HG03521 (cell line): ENCODE measurements at regions not wholly inside any gene's neighbourhood (a gene's known extent, or its start where the extent isn't known, plus 50 kb on each side); places are given as distances from the start of the nearest gene placed in this dataset.
"Not testable (repeated sequence)": the region's sequence is repeated elsewhere in the genome, so short reads cannot be mapped to it uniquely, and the experiment has no call there.

Source experiments
- ATAC-seq: cut with Tn5 transposase; IDR thresholded peaks from one replicate; pipeline ENCODE4 v1.9.1; 2021; ENCODE audit warnings: mild to moderate bottlenecking, moderate library complexity; ENCODE audit not compliant: unreplicated experiment

DNA sequence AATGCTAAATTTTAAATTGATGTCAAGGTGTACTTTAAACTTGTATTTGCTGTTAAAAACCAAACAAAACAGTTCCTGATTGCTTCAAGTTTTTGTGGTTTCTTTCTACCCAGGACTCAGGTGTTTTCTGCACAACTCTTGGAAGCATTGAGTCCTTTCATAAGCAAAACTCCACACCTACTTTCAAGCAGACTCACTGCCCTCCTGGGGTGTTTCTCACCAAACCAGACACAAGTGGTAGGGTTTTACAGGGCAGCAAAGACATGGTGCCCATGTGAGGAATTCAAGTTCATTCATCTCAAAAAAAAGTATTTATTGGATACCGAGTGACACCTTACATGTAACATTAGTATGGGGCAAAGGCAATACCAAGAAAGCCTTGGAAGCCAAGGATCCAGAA, 146.7 kb upstream of the BNIP2 start:
- ATAC-seq: no peak

DNA sequence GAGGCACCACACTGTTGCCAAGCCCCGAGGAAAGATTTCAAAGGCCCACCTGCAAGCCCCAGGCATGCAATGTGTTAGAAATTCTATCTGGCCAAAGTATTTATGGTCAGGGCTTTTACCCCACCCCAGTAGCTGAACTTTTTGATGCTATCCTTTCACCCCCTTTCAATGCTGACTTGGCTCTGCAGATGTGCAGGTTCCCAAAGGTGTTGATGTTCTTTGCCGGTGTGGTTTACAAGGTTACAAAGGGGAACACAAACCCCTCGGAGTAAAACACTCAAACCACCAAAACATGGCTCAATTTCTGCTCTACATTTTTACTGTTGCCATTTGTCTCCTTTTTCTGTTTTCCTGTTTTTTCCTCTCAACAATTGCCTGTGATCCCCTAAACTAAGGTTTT, 145.4 kb upstream of the BNIP2 start:
- no peak for ATAC-seq

DNA sequence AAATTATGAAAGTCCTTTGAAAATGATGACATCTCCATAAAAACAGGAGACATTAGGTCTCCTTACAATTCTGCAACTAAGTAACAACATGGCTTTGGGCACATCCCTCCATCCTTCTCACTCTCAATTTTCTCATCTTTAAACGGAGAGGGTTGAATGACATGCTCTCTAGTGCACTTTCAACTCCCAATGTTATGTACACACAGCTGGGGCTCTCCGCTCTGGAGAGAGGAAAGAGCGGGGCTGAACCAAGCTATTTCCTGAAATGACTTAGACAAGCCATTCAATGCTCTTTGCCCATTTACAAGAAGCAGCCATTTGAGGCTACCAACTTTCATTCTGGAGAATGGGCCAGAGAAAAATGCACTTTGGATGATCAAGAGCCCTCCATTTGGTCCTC, 144.2 kb upstream of the BNIP2 start:
- ATAC-seq: no peak

DNA sequence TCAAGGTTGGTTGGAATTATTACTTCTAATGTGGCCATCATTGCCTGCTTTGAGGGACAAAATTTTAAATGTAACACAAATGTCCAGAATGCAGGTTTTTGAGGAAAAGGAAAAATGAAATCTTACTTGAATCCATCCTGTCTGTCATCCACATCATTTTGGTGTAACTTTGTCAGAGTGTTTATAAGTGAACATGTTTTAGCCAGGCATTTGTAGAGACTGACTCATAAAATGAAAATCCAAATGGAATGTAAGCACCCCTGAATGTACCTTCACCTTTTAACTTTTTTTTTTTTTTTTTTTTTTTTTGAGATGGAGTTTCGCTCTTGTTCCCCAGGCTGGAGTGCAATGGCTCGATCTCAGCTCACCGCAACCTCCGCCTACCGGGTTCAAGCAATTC, 141.8 kb upstream of the BNIP2 start:
- no peak for ATAC-seq

DNA sequence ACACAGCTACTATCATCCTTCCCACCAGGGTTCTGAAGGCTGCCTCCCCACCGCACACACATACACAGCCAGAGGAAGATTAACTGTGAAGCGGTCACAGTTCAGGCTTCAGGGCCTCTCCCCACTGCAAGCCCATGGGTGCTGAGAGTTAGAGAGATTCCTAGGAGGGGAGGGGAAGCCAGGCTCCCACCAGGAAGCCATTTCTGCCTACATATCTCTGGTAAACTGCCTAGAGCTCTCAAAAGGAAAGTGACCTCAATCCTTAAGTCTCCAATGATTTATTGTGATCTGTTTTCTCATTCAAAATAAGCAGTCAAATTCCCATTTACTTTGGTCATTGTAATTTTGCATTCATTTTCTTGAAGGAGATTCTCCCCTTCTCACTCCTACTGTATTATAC, 141.0 kb upstream of the BNIP2 start:
- no peak for ATAC-seq

DNA sequence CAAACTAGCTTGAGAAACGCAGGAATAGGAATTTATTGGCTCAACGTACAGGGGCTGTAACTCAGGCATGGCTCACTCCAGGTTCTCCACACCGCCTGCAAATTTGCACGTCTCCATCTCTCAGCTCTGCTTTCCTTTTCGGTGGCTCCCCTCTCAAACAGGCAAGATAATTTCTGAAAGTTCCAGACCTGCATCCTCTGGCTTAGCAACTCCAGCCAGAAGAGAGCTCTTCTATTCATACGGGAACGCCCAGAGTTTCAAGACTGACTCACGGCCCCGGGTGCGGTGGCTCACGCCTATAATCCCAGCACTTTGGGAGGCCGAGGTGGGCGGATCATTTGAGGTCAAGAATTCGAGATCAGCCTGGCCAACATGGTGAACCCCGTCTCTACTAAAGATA, 139.7 kb upstream of the BNIP2 start:
- ATAC-seq: no peak

DNA sequence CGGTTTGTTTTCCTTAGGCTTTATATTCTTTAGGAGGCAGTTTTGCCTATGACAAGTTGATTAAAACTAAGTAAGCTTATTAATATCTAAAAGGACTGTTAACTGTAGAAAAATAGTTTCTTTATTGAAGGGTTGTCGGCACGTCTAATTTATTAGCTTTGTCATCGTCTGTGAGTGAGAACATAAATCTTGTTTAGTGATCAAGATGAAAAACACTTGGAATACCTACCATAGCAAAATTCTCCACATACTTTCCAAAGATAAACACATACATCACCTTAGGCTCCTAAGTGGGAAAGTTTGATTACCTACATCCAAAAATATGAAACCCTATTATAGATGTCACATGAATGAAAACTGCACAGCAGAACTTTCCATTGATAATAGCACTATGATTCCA, 139.1 kb upstream of the BNIP2 start:
- ATAC-seq: no peak

DNA sequence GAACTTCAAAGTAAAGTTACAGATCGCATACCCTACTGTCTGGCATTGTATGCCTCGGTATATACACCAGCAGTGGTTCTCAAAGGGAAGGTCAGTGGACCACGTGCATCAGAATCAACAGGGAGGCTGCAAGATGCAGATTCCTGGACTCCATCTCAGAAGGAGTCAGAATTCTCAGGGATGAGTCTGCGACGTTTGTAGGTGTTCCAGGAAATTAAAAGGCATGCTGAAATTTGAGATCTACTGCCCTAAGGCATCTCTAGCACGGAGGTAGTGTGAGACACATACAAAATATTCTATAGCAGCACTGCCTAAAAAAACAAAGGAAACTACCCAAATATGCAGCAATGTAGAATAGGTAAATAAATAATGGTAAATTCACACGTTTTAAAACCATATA, 136.8 kb upstream of the BNIP2 start:
- no peak for ATAC-seq

DNA sequence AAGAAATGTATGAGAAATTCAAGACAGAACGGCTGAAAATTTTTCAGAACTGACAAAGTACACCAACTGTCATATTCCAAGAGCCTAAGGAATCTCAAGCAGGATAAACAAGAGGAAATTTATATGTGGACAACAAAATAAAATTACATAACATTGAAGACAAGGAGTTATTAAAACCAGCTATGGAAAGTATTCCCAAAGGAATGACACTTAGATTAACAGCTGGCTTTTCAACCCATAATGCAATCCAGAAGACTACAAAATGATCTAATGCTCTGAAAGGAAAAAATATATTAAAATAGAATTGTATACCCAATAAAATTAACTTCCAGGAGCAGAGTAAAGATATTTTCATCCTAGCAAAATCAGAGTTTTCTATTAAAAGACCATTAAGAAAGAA, 132.2 kb upstream of the BNIP2 start:
- no peak for ATAC-seq

DNA sequence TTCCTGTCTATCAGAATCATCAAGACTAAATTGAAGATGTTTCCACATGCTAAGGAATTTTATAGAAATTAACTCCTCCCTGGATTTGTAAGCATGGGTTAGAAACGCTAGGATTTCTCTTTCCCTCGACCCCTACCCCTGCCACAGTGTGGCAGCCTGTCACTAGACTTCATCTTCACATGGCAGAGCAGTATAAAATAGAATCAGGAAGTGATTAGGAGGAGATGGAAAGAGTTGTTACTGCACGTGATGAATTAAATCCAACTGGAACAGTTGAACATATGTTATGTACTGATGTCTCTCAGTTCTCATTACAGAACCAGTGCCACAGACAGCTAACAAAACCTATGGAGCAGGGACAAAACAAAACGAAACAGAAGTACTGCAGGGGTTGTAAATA, 130.0 kb upstream of the BNIP2 start:
- no peak for ATAC-seq

DNA sequence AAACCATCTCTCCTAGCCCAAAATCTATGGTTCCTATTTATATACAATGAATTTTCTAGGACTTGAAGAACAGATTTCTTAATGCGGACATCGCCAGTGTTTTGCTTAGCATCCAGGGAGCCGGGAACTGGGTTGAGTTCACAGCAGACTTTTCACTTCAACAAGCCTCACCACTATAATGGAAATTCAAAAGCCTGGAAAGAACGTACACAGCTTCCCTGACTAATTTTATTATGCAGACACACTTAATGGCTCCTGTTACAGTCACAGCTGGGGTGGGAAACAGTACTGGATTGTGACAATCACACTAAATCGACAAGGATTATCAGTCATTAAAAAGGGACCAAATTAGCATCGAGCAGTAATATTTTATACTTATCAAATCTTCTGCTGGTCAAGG, 129.2 kb upstream of the BNIP2 start:
- no peak for ATAC-seq

DNA sequence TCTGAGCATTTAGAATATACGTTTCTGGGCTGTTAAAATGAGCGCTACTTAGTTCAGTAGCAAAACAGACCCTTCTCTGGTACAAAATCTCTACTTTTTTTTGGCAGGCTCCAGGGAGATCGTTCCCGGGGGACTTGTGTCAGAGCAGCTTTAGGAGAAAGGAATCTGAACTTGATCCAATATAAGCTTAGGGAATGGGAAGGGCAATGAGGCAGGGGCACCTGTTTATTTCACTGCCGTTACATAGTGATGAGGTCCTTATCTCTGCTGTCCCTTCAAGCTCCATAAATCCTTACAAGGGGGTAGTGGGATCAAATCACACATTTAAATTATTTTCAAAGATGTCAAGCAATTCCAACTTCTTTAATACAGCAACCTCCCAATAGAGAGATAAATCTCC, 128.7 kb upstream of the BNIP2 start:
- ATAC-seq: no peak

DNA sequence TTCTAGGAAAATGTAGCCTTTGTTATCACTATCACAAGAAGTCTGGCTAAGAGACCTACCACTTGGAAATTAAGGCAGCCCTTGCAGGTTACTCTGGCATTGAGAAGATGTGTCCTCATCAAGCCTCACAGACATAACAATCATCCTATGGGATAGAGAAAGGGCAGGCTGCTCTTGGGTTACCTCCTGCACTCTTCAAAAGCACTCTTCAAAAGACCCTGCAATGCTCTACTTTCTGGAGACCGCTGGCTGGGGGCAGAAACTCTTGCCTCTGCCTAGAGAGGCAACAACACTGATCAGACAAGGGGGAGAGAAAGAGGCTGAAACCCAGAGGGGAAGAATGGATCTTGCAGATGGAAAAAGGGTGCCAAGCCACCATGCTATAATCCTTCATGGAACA, 127.9 kb upstream of the BNIP2 start:
- ATAC-seq: no peak

DNA sequence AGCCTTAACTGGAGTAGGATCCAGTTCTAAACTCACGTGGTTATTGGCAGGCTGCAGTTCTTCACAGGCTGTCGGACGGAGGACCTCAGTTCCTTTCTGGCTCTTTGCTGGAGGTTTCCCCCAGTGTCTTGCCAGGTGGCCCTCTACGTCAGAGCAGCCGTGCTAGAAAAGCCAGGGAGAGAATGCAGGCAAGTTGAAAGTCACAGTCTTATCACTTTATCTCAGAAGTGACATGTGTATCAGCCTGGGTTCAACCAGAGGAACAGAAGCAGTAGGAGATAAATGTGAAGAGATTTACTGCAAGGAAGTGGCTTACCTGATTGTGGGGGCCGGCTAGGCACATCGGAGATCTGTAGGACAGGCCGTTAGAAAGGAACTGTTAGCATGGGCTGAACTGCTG, 125.3 kb upstream of the BNIP2 start:
- no peak for ATAC-seq

DNA sequence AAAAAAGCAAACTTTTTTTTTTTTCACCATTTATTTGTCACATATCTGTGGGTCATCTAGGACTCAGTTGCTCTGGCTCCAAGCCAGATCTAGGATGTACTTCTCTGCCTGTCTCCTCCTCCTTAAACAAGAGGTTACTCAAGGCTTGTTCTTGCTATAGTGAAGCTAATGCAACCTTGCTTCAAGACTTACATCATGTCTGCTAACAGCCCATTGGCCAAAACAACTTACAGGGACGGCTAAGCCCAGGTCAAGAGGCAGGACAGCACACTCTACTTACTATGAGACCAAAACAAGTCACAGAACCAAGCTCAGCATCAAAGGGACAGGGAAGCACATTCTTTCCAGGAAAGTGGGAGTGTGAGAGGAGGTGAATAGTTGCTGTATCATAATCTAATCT, 123.8 kb upstream of the BNIP2 start:
- no peak for ATAC-seq

DNA sequence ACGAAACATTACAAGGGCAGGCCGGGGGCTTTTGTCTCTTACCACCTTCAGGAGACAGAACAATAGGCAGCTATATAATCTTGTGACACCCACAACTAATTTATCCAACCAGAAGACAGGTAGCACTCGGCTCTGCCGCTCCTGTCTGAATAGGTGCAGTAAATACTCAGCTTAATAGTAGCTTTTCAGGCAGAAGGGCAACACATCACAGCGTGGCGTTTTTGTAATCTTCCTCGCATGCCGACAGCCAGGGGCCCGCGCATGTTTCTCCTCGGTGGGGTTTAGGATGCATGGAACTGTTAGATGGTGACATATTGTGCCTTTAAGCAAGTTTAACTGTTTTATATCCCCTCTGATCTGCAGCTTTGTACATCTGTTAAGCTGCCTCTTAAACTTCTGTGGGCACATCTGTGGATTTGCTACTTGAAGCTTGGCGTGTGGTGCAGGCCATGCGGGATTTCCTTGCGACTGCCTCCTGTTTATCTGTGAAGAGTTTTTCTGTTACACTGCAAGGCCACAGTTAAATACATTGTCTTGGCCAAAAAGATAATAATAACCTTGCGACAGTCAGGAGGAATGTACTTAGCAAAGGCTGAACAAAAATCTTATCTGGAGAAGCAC, 123.2 kb upstream of the BNIP2 start:
- no peak for ATAC-seq

DNA sequence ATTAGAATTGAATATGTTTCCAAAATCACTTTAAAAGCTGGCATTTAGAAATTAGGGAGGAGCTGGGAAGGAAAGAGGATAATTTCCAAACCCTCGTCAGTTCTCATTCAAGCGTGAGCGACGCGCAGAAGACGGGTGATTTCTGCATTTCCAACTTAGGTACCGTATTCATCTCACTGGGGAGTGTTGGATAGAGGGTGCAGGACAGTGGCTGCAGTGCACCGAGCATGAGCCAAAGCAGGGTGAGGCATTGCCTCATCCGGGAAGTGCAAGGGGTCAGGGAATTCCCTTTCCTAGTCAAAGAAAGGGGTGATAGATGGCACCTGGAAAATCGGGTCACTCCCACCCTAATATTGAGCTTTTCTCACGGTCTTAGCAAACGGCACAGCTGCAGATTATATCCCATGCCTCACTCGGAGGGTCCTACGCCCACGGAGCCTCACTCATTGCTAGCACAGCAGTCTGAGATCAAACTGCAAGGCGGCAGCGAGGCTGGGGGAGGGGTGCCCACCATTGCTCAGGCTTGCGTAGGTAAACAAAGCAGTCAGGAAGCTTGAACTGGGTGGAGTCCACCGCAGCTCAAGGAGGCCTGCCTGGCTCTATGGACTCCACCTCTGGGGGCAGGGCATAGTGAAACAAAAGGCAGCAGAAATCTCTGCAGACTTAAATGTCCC, 114.3 kb upstream of the BNIP2 start:
- not testable (repeated sequence) for ATAC-seq

DNA sequence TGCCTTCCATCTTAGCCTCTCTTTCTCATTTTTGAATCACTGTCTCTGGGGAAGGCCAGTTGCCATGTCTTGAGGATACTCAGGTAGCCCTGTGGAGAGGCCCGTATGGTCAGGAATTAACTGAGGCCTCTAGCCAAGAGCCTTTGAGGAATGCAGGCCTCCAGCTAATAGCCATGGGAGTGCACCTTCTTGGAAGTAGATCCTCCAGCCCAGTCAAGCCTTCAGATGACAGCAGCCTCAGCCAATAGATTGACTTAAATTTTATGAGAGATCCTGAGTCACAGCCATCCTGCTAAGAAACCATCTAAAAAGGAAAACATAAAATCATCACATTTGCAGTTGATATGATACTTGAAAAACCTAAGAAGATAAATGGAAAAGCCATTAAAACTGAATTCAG, 112.5 kb upstream of the BNIP2 start:
- no peak for ATAC-seq

DNA sequence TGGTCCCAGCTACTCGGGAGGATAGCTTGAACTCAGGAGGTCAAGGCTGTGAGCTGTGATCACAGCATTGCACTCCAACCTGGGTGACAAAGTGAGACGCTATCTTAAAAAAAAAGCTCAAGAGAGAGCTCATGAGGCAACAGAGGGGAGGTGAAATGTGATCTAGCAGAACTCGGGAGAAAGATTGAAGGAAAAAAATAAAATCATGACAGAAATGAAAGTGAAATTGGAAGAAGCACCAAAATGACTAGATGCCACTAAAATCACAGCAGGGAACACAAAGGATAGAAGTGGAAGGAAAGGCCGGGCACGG, 109.4 kb upstream of the BNIP2 start:
- no peak for ATAC-seq

DNA sequence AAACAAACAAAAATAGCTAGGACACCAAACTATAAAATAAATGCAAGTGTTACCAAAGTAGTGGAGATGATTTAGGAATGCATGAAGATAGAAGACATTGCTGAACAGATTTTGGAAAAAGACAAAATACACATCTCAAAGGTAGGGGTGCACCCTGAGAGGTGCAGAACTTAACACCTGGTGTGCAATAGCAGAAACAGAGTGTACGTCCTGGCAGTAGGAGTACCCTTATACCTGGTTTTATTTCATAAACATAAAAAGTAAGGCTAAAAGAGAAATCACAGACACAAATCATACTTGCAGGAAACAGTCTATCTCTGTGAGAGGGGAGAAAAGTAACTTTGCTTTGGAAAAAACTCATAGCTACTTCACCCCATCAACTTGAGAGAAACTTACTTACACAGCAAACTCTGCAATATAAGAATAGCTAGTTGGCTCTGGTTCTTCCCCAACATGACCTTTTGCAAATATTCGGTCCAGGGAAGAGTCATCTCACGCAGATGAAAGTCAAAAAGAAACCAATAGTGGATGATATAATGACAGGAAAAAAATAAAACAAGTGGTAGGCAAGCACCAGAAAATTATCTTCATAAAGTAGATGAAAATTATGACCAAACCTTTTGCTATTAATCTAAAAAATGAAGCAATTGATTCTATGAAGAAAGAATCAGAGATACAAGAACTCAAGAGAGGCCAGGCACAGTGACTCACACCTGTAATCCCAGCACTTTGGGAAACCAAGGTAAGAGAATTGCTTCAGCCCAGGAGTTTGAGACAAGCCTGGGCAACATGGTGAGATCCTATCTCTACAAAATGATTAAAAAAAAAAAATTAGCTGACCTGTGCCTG, 108.9 kb upstream of the BNIP2 start:
- ATAC-seq: no peak

DNA sequence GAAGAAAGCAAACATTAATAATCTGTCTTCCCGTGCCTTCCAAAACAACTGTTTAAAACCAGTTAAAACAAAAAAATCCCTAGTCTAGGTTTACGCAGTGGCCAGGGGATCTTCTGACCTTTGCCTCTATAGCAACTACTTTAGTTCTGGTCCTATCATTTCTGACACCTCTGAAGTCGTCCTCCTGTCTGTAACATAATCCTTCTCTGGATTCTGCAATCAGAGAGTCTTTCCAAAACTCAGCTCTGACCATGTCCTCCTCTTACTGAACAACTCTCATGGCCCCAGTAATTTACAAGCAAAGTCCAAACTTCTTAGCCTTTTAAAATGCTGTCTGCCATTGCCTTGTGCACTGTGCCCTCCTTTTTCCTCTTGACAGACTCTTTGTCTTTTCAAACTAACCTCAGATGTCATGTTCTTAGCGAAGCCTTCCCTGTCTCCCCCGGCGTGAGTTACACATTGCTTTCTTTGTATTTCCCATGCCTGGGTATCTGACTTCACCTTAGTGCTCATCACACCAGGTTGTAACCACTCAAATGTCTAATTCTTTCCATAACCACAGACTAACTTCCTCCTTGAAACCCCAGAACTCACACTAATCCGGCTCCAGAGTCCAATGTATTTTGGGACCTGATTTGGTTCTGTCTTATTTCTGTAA, 105.2 kb upstream of the BNIP2 start:
- ATAC-seq: no peak

DNA sequence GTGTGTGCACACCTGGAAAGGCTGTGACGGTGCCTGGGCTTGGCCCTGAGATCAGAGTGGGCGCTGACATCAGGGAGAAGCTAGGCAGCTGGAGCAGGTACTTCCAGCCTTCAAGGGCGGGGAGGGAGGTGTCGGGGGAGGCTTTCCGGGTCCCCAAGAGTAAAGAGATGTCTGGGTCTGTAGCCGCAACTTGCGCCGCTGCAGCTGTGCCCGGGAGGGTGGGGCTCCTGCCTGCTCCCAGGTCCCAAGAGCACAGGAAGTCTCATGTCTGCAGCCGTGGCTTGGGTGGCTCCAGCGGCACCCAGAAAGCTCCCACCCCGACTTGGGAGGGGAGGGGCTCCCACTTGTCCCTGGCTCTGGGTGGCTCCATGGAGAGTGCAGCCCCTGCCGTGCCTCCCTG, 103.2 kb upstream of the BNIP2 start:
- no peak for ATAC-seq
